ENCODE measurements at regions not wholly inside any gene's neighbourhood (a gene's known extent, or its start where the extent isn't known, plus 50 kb on each side); places are given as distances from the start of the nearest gene placed in this dataset.
"Not testable (repeated sequence)": the region's sequence is repeated elsewhere in the genome, so short reads cannot be mapped to it uniquely, and the experiment has no call there.

GRCh38 chr1:181260994-181261393 is 172.5 kb downstream of the IER5 start:
- no peak for DNase-seq

- no peak for DNase-seq
Observed at GRCh38 chr1:181262069-181262468, 173.6 kb downstream of the IER5 start.

- no peak for DNase-seq
Observed at GRCh38 chr1:181263444-181263843, 174.9 kb downstream of the IER5 start.

DNA sequence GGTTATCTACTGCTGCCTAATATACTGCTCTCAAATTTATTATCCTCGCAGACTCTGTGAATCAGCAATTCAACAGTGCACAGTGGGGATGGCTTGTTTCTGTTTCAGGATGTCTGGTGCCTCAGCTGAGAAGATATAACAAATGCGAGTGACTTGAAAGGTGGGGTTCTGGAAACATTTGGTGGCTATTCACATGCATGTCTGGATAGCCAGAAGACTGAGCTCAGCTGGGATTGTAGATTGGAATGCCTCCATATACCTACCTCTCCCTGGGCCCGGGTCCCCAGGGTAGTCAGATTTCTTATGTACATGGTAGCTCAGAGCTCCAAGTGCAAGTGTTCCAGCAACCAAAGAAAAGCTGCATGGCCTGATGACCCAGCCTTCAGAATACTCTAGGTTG is 176.3 kb downstream of the IER5 start:
- DNase-seq = no peak

DNA sequence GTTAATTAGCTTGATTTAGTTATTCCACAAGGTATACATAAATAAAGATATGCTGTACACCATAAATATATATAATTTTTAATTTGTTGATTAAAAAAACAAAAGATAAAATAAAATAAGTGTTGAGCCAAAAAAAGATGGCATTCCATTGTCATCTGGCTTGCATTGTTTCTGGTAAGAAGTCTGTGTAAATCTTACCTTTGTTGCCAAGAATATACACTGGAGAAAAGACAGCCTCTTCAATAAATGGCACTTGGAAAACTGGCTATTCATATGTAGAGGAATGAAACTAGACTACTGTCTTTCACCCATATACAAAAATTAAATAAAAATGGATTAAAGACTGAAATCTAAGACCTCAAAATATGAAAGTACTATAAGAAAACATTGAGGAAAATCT is 196.5 kb downstream of the IER5 start:
- DNase-seq = no peak

GRCh38 chr1:181295217-181295616 is 188.1 kb upstream of the CACNA1E start:
- DNase-seq = no peak

DNA sequence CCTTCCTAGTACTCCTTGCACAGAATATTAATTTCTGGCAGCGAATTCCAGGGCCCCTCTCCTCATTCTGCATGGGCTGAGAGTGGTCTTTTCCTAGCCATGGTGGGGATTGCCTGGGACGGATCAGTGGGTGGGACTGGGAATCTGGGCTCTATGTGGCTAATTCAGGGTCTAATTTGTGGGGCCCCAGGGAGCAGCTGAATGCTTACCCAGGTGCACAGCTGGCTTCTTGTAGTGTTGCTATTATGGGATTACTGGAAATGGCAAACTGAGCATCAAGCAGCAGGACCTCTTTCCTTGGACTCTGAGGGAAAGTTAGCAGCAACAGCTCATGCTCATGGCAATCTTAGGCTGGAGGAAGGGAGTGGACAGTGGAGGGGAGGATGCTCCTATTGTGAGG is 187.1 kb upstream of the CACNA1E start:
- DNase-seq = no peak

DNA sequence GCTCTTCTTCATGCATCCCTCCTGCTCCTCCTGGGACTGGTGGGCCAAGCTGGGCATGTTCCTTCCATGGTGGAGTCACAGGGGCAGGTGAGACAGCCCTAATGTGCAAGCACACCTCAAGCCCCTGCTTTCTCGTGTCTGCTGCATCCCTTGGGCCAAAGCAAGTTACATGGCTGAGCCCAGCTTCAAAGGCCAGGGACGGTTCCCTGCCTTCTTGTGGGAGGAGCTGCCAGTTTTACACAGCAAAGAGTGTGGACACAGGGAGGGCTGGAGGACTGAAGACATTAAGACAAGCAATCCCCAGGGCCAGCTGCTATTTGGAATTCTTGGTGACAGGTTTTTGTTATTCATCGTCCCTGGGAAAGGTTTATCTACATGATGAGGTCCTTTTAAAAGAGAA is 175.2 kb upstream of the CACNA1E start:
- DNase-seq = no peak

DNA sequence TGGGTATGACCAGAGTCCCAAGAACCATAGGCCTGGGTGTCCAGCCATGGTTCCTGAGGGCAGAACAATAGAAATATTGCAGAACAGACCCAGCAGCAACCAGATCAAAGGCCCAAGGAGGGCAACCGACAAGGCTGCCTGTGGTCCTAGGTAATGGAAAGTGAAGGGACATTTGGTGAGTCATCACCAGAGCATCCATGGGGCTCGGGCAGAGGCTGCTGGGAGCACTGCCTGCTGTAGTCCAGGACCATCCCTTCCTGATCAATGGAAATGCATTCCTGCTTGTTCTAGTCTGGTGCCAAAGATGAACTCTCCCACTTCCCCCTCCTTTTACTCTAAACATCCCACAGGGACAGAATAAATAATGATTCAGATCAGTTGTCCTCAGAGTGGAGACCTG is 172.8 kb upstream of the CACNA1E start:
- no peak for DNase-seq

- DNase-seq = no peak
Observed at GRCh38 chr1:181312946-181313345, 170.4 kb upstream of the CACNA1E start.

- DNase-seq = no peak
Observed at GRCh38 chr1:181313466-181313865, 169.9 kb upstream of the CACNA1E start.

GRCh38 chr1:181314010-181314409 is 169.3 kb upstream of the CACNA1E start:
- DNase-seq = no peak

DNA sequence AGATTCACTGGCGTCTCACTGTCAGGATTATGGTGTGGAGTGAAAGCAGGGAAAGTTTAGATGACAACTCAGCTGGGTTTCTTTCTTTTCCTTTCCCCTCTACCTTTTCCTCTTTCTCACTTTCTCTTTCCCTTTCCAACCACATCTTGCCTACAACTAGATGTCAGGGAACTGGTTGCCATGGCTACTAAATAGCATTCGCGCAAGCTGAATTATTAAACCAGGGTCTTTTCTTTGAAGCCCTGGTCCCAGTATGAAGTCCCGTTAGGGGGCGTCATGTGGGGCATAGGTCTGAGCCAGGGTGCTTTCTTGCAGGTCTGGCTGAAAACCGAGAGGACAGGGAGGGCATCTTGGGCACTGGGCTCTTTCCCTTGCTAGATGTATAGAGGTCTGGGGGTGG is 168.4 kb upstream of the CACNA1E start:
- no peak for DNase-seq

GRCh38 chr1:181317261-181317930 is 165.9 kb upstream of the CACNA1E start:
- no peak for DNase-seq

- no peak for DNase-seq
Observed at GRCh38 chr1:181318022-181318857, 165.1 kb upstream of the CACNA1E start.

DNA sequence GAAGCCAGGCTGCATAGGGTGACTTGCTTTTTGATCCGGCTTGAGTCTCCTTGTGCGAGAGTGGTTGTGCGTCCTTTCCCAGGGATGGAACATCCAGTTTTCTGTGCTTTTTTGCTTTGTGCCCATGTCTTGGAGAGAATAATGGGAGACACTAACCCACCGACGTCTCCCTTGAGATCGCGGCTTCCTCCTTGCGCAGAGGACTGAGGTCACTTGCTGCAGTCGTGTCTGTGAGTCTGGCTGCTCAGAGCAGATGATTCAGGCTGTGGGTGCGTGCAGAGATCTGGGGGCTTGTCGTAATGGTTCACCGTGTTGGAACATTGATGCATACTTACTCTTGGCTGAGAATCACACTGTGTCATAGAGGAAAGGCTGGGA is 164.5 kb upstream of the CACNA1E start:
- DNase-seq = no peak

DNA sequence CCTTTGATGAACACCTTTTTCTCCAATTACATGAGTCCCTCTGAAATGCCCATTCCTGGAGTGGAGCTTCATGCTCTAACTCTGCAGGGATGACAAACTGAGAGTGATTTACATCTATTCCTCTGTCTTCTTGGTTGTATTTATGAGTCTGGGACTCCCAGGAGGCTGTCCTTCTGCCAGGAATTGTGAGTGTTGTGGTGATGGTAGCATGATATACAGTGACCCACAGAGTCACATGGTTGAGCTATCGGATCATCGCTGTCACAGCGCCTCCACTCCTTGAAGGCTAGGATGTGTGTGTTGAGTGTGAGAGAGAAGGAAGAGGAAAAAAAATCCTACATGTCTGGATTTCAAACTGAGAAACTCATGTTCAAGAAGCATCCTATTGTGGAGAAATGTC is 163.4 kb upstream of the CACNA1E start:
- no peak for DNase-seq

GRCh38 chr1:181324797-181325616 is 158.3 kb upstream of the CACNA1E start:
- peak in 1 of 2 donors; percentile 1 for DNase-seq

- DNase-seq = not testable (repeated sequence)
Observed at GRCh38 chr1:181325765-181326164, 157.6 kb upstream of the CACNA1E start.

GRCh38 chr1:181326348-181326747 is 157.0 kb upstream of the CACNA1E start:
- no peak for DNase-seq

DNA sequence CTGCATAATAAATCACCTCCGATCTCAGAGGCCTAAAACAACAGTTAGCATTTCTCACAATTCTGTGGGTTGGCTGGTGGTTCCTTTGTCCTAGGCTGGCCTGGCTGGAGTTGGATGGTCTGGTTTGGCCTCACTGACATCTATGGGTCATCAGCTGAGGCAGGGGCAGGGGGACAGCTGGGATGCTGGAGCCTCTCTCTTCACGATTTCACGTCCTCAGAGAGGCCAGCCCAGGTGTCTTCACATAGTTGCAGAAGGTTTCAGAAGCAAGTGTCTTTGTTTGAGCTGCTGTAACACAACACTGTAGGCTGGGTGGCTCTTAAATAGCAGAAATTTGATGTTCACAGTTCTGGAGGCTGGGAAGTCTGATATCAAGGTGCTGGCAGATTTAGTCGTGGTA is 155.5 kb upstream of the CACNA1E start:
- DNase-seq = no peak

- DNase-seq = no peak
Observed at GRCh38 chr1:181334724-181335123, 148.6 kb upstream of the CACNA1E start.

GRCh38 chr1:181335631-181336030 is 147.7 kb upstream of the CACNA1E start:
- no peak for DNase-seq

All from CD4-positive, alpha-beta T cell treated with Interleukin-4 for 1 hour (primary cell).